ENCODE measurements at regions not wholly inside any gene's neighbourhood (a gene's known extent, or its start where the extent isn't known, plus 50 kb on each side); places are given as distances from the start of the nearest gene placed in this dataset.
A peak's percentile ranks its signal among the peaks of the same experiment; 100 is the strongest.

GRCh38 chr12:19643635-19644034 lies 204.3 kb downstream of the AEBP2 start:
- Histone ChIP-seq H3K4me2 (ENCODE audit: low read length) (no peak overlapping the region), H2AFZ (ENCODE audit: low read length) (no peak overlapping the region), H4K20me1 (ENCODE audit: insufficient read depth, low read length) (no peaks in the 10 kb centered on the region), H3K36me3 (ENCODE audit: insufficient read depth, low read length) (no peaks in the 10 kb centered on the region), H3K9me3 (ENCODE audit: low read length) (no peaks in the 10 kb centered on the region), H3K4me3 (ENCODE audit: low read depth, low read length, poor library complexity, severe bottlenecking) (no peak overlapping the region), H3K27ac (ENCODE audit: low read depth, low read length, poor library complexity, severe bottlenecking) (no peak overlapping the region), H3K9me2 (ENCODE audit: insufficient read depth, low read length) (no peaks in the 10 kb centered on the region), H3K4me1 (ENCODE audit: insufficient read depth, low read length, poor library complexity, severe bottlenecking) (no peaks in the 10 kb centered on the region), H3K79me2 (ENCODE audit: insufficient read depth, low read depth, low read length) (no peaks in the 10 kb centered on the region)
- peak; percentile 47; the same call in 1 of the 2 replicates for TF ChIP-seq CTCF (conservative IDR thresholded peaks at IDR 0.05; ENCODE audit: low read length)
- no peak for TF ChIP-seq EZH2phosphoT487 (IDR thresholded peaks at IDR 0.05; ENCODE audit: borderline replicate concordance, low read depth, low read length)
- no TSS peak for BruUV-seq (replicated peaks)
- DNase-seq (ENCODE audit: low spot score) = no peak
- POLR2A ChIA-PET = no interaction called here
- intact Hi-C loops (cut with micrococcal nuclease; ENCODE audit: unreplicated experiment) = no loop called here
- CTCF ChIA-PET (ENCODE audit: unreplicated experiment) = no interaction called here

- DNase-seq (ENCODE audit: low spot score) = no peak
- Histone ChIP-seq H3K9me2 (ENCODE audit: insufficient read depth, low read length) (no peaks in the 10 kb centered on the region), H3K4me1 (ENCODE audit: insufficient read depth, low read length, poor library complexity, severe bottlenecking) (no peaks in the 10 kb centered on the region), H3K36me3 (ENCODE audit: insufficient read depth, low read length) (no peaks in the 10 kb centered on the region), H3K9me3 (ENCODE audit: low read length) (no peaks in the 10 kb centered on the region), H3K4me2 (ENCODE audit: low read length) (no peak overlapping the region), H3K27ac (ENCODE audit: low read depth, low read length, poor library complexity, severe bottlenecking) (no peak overlapping the region), H3K79me2 (ENCODE audit: insufficient read depth, low read depth, low read length) (no peaks in the 10 kb centered on the region), H4K20me1 (ENCODE audit: insufficient read depth, low read length) (no peaks in the 10 kb centered on the region), H3K4me3 (ENCODE audit: low read depth, low read length, poor library complexity, severe bottlenecking) (no peak overlapping the region), H2AFZ (ENCODE audit: low read length) (no peak overlapping the region)
- TF ChIP-seq EZH2phosphoT487 (IDR thresholded peaks at IDR 0.05; ENCODE audit: borderline replicate concordance, low read depth, low read length) = no peak
- no peak for TF ChIP-seq CTCF (conservative IDR thresholded peaks at IDR 0.05; ENCODE audit: low read length)
- no TSS peak for BruUV-seq (replicated peaks)
- ChIA-PET POLR2A (interaction anchor here (0.6 kb wide), 1 partner anchor 13 kb away, joined by 3 read pairs; no protein-coding TSS in a partner anchor), CTCF (ENCODE audit: unreplicated experiment) (no interaction called here)
- intact Hi-C loops (cut with micrococcal nuclease; ENCODE audit: unreplicated experiment) = no loop called here
Observed at GRCh38 chr12:19644571-19644970, 205.3 kb downstream of the AEBP2 start.

- intact Hi-C loops (cut with micrococcal nuclease; ENCODE audit: unreplicated experiment) = no loop called here
- TF ChIP-seq CTCF (conservative IDR thresholded peaks at IDR 0.05; ENCODE audit: low read length) = no peak
- TF ChIP-seq EZH2phosphoT487 (IDR thresholded peaks at IDR 0.05; ENCODE audit: borderline replicate concordance, low read depth, low read length) = no peak
- no peaks in the 10 kb centered on the region for H3K9me3 ChIP-seq (ENCODE audit: low read length)
- H3K4me2 ChIP-seq (ENCODE audit: low read length) = no peak overlapping the region
- H4K20me1 ChIP-seq (ENCODE audit: insufficient read depth, low read length) = no peaks in the 10 kb centered on the region
- no peaks in the 10 kb centered on the region for H3K4me1 ChIP-seq (ENCODE audit: insufficient read depth, low read length, poor library complexity, severe bottlenecking)
- H2AFZ ChIP-seq (ENCODE audit: low read length) = no peak overlapping the region
- POLR2A ChIA-PET = no interaction called here
- CTCF ChIA-PET (ENCODE audit: unreplicated experiment) = no interaction called here
- H3K4me3 ChIP-seq (ENCODE audit: low read depth, low read length, poor library complexity, severe bottlenecking) = no peak overlapping the region
- no peaks in the 10 kb centered on the region for H3K36me3 ChIP-seq (ENCODE audit: insufficient read depth, low read length)
- no peaks in the 10 kb centered on the region for H3K9me2 ChIP-seq (ENCODE audit: insufficient read depth, low read length)
- no peaks in the 10 kb centered on the region for H3K79me2 ChIP-seq (ENCODE audit: insufficient read depth, low read depth, low read length)
- no peak overlapping the region for H3K27ac ChIP-seq (ENCODE audit: low read depth, low read length, poor library complexity, severe bottlenecking)
- no TSS peak for BruUV-seq (replicated peaks)
- no peak for DNase-seq (ENCODE audit: low spot score)
Observed at GRCh38 chr12:19645823-19646222, 206.5 kb downstream of the AEBP2 start.
